ENCODE measurements at regions not wholly inside any gene's neighbourhood (a gene's known extent, or its start where the extent isn't known, plus 50 kb on each side); places are given as distances from the start of the nearest gene placed in this dataset.

GRCh38 chrX:45794323-45794994, 593.8 kb upstream of the DIPK2B start:
- no peak for TF ChIP-seq CTCF (IDR thresholded peaks at IDR 0.05)
- no peak for TF ChIP-seq EZH2 (IDR thresholded peaks at IDR 0.05)

Data from neural progenitor cell (in vitro differentiated cells).